HCT116 (cell line): ENCODE measurements at regions not wholly inside any gene's neighbourhood (a gene's known extent, or its start where the extent isn't known, plus 50 kb on each side); places are given as distances from the start of the nearest gene placed in this dataset.

ENCODE experiments used
- ATAC-seq: fragments of 200-7000 bp; cut with Tn5 transposase; 2 replicates; pipeline ENCODE4 v1.9.1; 2020; ENCODE audit warnings: mild to moderate bottlenecking, moderate library complexity
- BruUV-seq: library from RNA; stranded (reverse); fragments of 400-500 nt; replicated peaks from 2 replicates; lab custom pipeline; 2021; lab: Mats Ljungman, UMichigan
- CTCF ChIA-PET: fragments of 300-600 bp; sonication (Branson Sonifier 250); formaldehyde crosslinking; loops from one replicate; lab custom pipeline; 2021; ENCODE audit warnings: antibody characterized with exemption; lab: Charles Lee
- POLR2A ChIA-PET: fragments of 300-600, 350-600 bp; sonication (Branson Sonifier 250); formaldehyde crosslinking; loops from one replicate; lab custom pipeline; 2021; ENCODE audit warnings: antibody characterized with exemption; lab: Charles Lee
- RAD21 ChIA-PET, 2 experiments: fragments of 300-600 bp; sonication (Branson Sonifier 250); formaldehyde crosslinking; loops; one replicate each; lab custom pipeline; 2023; ENCODE audit warnings: low total read pairs in 2 of 2; ENCODE audit not compliant: uncharacterized antibody in 2 of 2, unreplicated experiment in 2 of 2, low non-redundant PET in 1 of 2; lab: Charles Lee
- DNase-seq: peaks from one replicate; pipeline ENCODE4 v3.0.0-alpha.2; 2010; ENCODE audit warnings: low read depth, low spot score
- H2AFZ ChIP-seq: fragments of 200-600 bp; shearing (Covaris generic), sonication (generic); 2 replicates; pipeline ENCODE4 v1.6.1; 2017; ENCODE audit warnings: low read depth, mixed run types, mixed read lengths, antibody characterized with exemption, low read length; ENCODE audit not compliant: poor library complexity, severe bottlenecking
- H3K27ac ChIP-seq: 2 replicates; pipeline ENCODE4 v1.5.1; 2012; ENCODE audit warnings: low read depth, low read length
- H3K27me3 ChIP-seq: fragments of 200-600 bp; sonication (generic); 2 replicates; pipeline ENCODE4 v1.6.1; 2016; ENCODE audit warnings: mixed run types, low read length, mixed read lengths; ENCODE audit not compliant: insufficient read depth
- H3K36me3 ChIP-seq, 2 experiments: fragments of 200-500 bp in 1 of 2; fragments of 200-600 bp in 1 of 2; sonication (Bioruptor generic) in 1 of 2; sonication (generic) in 1 of 2; 2 replicates each; pipeline versions ENCODE4 v1.5.1 to v1.6.1; 2014 to 2016; ENCODE audit warnings: low read length in 2 of 2, inconsistent platforms in 1 of 2, mixed read lengths in 1 of 2, mixed run types in 1 of 2; ENCODE audit not compliant: insufficient read depth in 2 of 2, control insufficient read depth in 1 of 2
- H3K4me1 ChIP-seq, 2 experiments: fragments of 200-600 bp in 1 of 2; sonication (generic) in 1 of 2; 2 replicates each; pipeline versions ENCODE4 v1.5.1 to v1.6.1; 2012 to 2017; ENCODE audit warnings: low read length in 2 of 2, inconsistent platforms in 1 of 2, mild to moderate bottlenecking in 1 of 2, mixed read lengths in 1 of 2, mixed run types in 1 of 2, moderate library complexity in 1 of 2; ENCODE audit not compliant: insufficient read depth in 2 of 2, control insufficient read depth in 1 of 2
- H3K4me2 ChIP-seq: fragments of 200-600 bp; sonication (generic); 2 replicates; pipeline ENCODE4 v1.6.1; 2017; ENCODE audit warnings: mixed run types, low read length, mixed read lengths
- H3K4me3 ChIP-seq, 2 experiments: fragments of 200-600 bp in 1 of 2; sonication (generic) in 1 of 2; replicated peaks in 1 of 2; 2 replicates each; pipeline ENCODE4 v1.5.1; 2011 to 2016; ENCODE audit warnings: low read length in 2 of 2, control low read depth in 1 of 2, low read depth in 1 of 2, mild to moderate bottlenecking in 1 of 2, mixed read lengths in 1 of 2, mixed run types in 1 of 2
- H3K79me2 ChIP-seq: fragments of 200-600 bp; sonication (generic); 2 replicates; pipeline ENCODE4 v1.6.1; 2017; ENCODE audit warnings: mild to moderate bottlenecking, mixed run types, low read length, moderate library complexity, mixed read lengths; ENCODE audit not compliant: insufficient read depth
- H3K9ac ChIP-seq: fragments of 200-600 bp; sonication (generic); 2 replicates; pipeline ENCODE4 v1.6.1; 2016; ENCODE audit warnings: low read length, mixed read lengths
- H3K9me2 ChIP-seq: fragments of 200-600 bp; sonication (generic), shearing (Covaris generic); 2 replicates; pipeline ENCODE4 v1.6.1; 2017; ENCODE audit warnings: mixed run types, mild to moderate bottlenecking, moderate library complexity; ENCODE audit not compliant: insufficient read depth
- H3K9me3 ChIP-seq, 2 experiments: fragments of 200-500 bp in 1 of 2; fragments of 200-600 bp in 1 of 2; sonication (Bioruptor generic) in 1 of 2; sonication (generic) in 1 of 2; 2 replicates each; pipeline ENCODE4 v1.6.1; 2014 to 2017; ENCODE audit warnings: low read length in 2 of 2, mixed read lengths in 2 of 2, inconsistent platforms in 1 of 2, low read depth in 1 of 2, mild to moderate bottlenecking in 1 of 2, mixed run types in 1 of 2, moderate library complexity in 1 of 2; ENCODE audit not compliant: control insufficient read depth in 1 of 2, insufficient read depth in 1 of 2
- H4K20me1 ChIP-seq: fragments of 200-600 bp; sonication (generic), shearing (Covaris generic); 2 replicates; pipeline ENCODE4 v1.6.1; 2017; ENCODE audit warnings: mixed run types, mild to moderate bottlenecking, moderate library complexity; ENCODE audit not compliant: insufficient read depth
- CBX3 ChIP-seq: IDR thresholded peaks from 2 replicates; pipeline ENCODE4 v1.6.1; 2012; ENCODE audit warnings: low read depth
- CEBPB ChIP-seq: IDR thresholded peaks from 2 replicates; pipeline ENCODE4 v1.6.1; 2012; ENCODE audit warnings: low read depth
- CTCF ChIP-seq, 3 experiments: fragments of 200-600 bp in 1 of 3; sonication (generic) in 1 of 3; IDR thresholded peaks in 2 of 3; conservative IDR thresholded peaks in 1 of 3; 2 replicates each; pipeline ENCODE4 v1.5.1; 2012 to 2017; ENCODE audit warnings: low read depth in 2 of 3, low read length in 2 of 3, antibody characterized with exemption in 1 of 3, borderline replicate concordance in 1 of 3, control low read depth in 1 of 3, mild to moderate bottlenecking in 1 of 3, mixed read lengths in 1 of 3, mixed run types in 1 of 3, moderate library complexity in 1 of 3; ENCODE audit not compliant: insufficient read depth in 1 of 3
- EZH2 ChIP-seq: fragments of 200-600 bp; sonication (generic); IDR thresholded peaks from 2 replicates; pipeline ENCODE4 v1.6.1; 2017; ENCODE audit warnings: antibody characterized with exemption, mixed run types
- FOSL1 ChIP-seq: IDR thresholded peaks from 2 replicates; pipeline ENCODE4 v1.6.1; 2012; ENCODE audit warnings: low read depth
- POLR2AphosphoS5 ChIP-seq: IDR thresholded peaks from 2 replicates; pipeline ENCODE4 v1.6.1; 2011; ENCODE audit warnings: mild to moderate bottlenecking, low read depth, low read length, moderate library complexity
- SIN3A ChIP-seq: IDR thresholded peaks from 2 replicates; pipeline ENCODE4 v1.6.1; 2012; ENCODE audit warnings: low read depth
- SRF ChIP-seq: IDR thresholded peaks from 2 replicates; pipeline ENCODE4 v1.6.1; 2012; ENCODE audit warnings: low read depth
- ZBTB33 ChIP-seq: IDR thresholded peaks from 2 replicates; pipeline ENCODE4 v1.6.1; 2011; ENCODE audit warnings: mild to moderate bottlenecking, low read length, moderate library complexity; ENCODE audit not compliant: insufficient replicate concordance; ENCODE audit errors: extremely low read depth
- ZNF274 ChIP-seq: fragments of 200-500 bp; sonication (Bioruptor generic); IDR thresholded peaks from 2 replicates; pipeline ENCODE4 v1.6.1; 2014; ENCODE audit warnings: mild to moderate bottlenecking, low read depth, low read length, inconsistent platforms
- intact Hi-C: fragments of 100-400 bp; cut with micrococcal nuclease; formaldehyde crosslinking; loops from 2 replicates; pipeline ENCODE4 v1.10.0; 2022
- TF ChIP-seq, protein P1 (sequence below): IDR thresholded peaks from 2 replicates; pipeline ENCODE4 v1.6.1; 2012; ENCODE audit warnings: low read depth

- no peaks in the 10 kb centered on the region for H3K4me1 ChIP-seq
- TF ChIP-seq EZH2 (no peak), CEBPB (no peak), ZNF274 (no peak), FOSL1 (no peak), CTCF (IDR thresholded peaks at IDR 0.05 in 2 of 3, conservative IDR thresholded peaks at IDR 0.05 in 1 of 3; ENCODE audit: borderline replicate concordance in 1 of 3, insufficient read depth in 1 of 3, low read depth in 2 of 3, low read length in 2 of 3) (no peak), ZBTB33 (no peak), SIN3A (no peak), POLR2AphosphoS5 (no peak), SRF (no peak), CBX3 (no peak)
- TF ChIP-seq, protein P1, sequence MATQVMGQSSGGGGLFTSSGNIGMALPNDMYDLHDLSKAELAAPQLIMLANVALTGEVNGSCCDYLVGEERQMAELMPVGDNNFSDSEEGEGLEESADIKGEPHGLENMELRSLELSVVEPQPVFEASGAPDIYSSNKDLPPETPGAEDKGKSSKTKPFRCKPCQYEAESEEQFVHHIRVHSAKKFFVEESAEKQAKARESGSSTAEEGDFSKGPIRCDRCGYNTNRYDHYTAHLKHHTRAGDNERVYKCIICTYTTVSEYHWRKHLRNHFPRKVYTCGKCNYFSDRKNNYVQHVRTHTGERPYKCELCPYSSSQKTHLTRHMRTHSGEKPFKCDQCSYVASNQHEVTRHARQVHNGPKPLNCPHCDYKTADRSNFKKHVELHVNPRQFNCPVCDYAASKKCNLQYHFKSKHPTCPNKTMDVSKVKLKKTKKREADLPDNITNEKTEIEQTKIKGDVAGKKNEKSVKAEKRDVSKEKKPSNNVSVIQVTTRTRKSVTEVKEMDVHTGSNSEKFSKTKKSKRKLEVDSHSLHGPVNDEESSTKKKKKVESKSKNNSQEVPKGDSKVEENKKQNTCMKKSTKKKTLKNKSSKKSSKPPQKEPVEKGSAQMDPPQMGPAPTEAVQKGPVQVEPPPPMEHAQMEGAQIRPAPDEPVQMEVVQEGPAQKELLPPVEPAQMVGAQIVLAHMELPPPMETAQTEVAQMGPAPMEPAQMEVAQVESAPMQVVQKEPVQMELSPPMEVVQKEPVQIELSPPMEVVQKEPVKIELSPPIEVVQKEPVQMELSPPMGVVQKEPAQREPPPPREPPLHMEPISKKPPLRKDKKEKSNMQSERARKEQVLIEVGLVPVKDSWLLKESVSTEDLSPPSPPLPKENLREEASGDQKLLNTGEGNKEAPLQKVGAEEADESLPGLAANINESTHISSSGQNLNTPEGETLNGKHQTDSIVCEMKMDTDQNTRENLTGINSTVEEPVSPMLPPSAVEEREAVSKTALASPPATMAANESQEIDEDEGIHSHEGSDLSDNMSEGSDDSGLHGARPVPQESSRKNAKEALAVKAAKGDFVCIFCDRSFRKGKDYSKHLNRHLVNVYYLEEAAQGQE, result no peak
- ChIA-PET CTCF (no interaction called here), RAD21 (no interaction called here), POLR2A (no interaction called here)
- H3K4me2 ChIP-seq, result no peak overlapping the region
- H3K9ac ChIP-seq, result no peak overlapping the region
- no peak overlapping the region for H3K4me3 ChIP-seq
- no peaks in the 10 kb centered on the region for H3K79me2 ChIP-seq
- no peak overlapping the region for H2AFZ ChIP-seq
- intact Hi-C loops, result no loop called here
- ATAC-seq, result no peak
- peaks cover 0 to 3% of the 10 kb centered on the region in 2 experiments; a peak in 2 of 4 replicates for H3K9me3 ChIP-seq
- BruUV-seq, result no TSS peak
- DNase-seq, result no peak
- no peaks in the 10 kb centered on the region for H3K27me3 ChIP-seq
- H3K9me2 ChIP-seq, result no peaks in the 10 kb centered on the region
- no peak overlapping the region for H3K27ac ChIP-seq
- no peaks in the 10 kb centered on the region for H4K20me1 ChIP-seq
- no peaks in the 10 kb centered on the region for H3K36me3 ChIP-seq
Observed at GRCh38 chr9:80839821-80840675, 849.3 kb downstream of the TLE1 start.
